Germinal center (tissue), 1 donor: ENCODE measurements at regions not wholly inside any gene's neighbourhood (a gene's known extent, or its start where the extent isn't known, plus 50 kb on each side); places are given as distances from the start of the nearest gene placed in this dataset.
"Not testable (repeated sequence)": the region's sequence is repeated elsewhere in the genome, so short reads cannot be mapped to it uniquely, and the experiment has no call there.

Experiments
- DNase-seq: peaks from one replicate; pipeline ENCODE4 v3.0.0; 2012; ENCODE audit warnings: mixed read lengths, low spot score

DNA sequence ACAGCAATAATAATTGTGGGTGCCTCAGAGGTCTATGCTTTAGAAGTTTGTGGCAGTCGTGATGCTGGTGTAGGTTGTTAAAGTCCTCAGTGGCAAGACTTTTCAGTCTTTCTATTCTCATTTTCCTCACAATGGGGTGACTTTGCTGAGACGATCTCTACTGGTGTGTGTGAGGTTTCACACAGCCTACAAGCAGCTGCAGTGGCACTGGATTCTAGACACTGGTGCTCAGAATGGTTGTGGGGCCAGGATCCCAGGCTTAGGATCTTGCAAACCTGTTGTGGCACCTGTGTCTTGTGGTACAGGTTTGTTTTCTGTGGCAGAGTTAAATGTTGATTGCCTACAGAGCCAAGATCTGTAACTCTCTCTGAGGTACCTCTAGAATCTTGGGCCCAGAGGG lies 581.2 kb downstream of the PTPRC start:
- DNase-seq: no peak

- peak; percentile 48 for DNase-seq
These were observed 582.7 kb downstream of the PTPRC start for GRCh38 chr1:199221371-199222150.

GRCh38 chr1:199223936-199224335 lies 585.1 kb downstream of the PTPRC start:
- no peak for DNase-seq

GRCh38 chr1:199226163-199226562 lies 587.3 kb downstream of the PTPRC start:
- no peak for DNase-seq

DNA sequence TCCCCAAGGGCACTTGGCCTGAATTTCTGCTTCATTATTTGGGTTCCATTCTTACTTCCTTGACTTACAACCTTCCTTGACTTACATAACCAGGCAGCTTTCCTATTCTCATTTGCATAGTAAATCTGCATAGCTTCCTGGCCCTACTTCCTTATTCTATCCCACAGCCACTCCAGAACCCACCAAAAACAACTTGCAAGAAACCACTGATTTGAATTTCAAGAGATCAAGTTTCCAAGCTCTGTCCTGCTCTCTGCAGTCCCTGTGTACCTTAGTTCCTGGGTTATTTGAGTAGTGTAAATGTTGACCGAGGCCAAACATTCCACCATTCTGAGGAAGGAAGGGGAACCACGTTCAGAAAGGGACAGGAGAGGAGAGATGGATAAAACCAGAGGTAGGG lies 603.3 kb downstream of the PTPRC start:
- DNase-seq: no peak

DNA sequence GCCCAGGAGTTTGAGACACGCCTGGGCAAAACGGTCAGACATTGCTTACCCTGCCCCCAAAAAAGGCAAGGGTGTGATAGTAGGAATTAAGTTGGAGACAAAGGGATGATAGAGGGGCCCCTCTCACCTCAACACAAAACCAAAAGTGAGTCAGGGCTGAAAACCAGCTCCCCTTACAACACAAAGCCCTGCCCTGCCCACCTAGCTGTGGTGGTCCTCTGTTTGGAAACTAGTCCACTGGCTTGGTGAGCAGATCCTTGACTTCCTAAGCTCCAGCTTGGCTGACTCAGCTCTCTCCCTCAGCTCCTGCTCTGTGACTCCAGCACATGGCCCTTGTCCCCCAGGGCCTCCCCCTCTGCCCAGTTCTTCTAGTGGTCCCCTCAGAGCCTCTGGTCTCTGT lies 603.8 kb downstream of the PTPRC start:
- DNase-seq: no peak

GRCh38 chr1:199243423-199244061 lies 604.7 kb downstream of the PTPRC start:
- DNase-seq: peak; percentile 73

GRCh38 chr1:199245946-199246345 lies 607.1 kb downstream of the PTPRC start:
- no peak for DNase-seq

- DNase-seq: no peak
These were observed 607.9 kb downstream of the PTPRC start for GRCh38 chr1:199246716-199247115.

GRCh38 chr1:199247891-199248290 lies 609.1 kb downstream of the PTPRC start:
- no peak for DNase-seq

DNA sequence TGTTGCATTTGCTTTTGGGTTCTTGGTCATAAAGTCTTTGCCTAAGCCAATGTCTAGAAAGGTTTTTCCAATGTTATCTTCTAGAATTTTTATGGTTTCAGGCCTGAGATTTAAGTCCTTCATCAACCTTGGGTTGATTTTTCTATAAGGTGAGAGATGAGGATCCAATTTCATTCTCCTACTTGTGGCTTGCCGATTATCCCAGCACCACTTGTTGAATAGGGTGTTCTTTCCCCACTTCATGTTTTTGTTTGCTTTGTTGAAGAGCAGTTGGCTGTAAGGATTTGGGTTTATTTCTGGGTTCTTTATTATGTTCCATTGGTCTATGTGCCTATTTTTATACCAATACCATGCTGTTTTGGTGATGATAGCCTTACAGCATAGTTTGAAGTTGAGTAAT lies 615.2 kb downstream of the PTPRC start:
- DNase-seq: not testable (repeated sequence)

GRCh38 chr1:199261328-199261727 lies 622.5 kb downstream of the PTPRC start:
- no peak for DNase-seq

DNA sequence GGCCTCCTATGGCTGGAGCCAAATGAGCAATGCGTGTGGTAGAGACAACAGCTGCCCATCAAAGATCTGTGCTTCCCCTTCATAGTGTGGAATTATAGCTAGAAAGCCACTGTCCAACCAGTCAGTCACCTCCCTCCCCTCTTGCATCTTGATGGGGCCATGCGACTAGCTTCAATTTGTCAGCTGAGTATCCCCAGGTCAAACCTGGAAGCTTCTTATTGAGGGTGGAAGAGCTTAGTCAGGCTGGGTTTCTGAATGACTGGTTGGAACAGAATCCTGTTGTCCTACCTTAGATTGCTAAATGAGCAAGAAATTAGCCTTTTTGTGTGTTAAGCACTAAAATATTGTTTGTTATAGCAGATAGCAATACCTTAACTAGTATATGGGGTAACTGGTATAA lies 625.4 kb downstream of the PTPRC start:
- DNase-seq: no peak

- DNase-seq: no peak
These were observed 626.1 kb downstream of the PTPRC start for GRCh38 chr1:199264911-199265310.

DNA sequence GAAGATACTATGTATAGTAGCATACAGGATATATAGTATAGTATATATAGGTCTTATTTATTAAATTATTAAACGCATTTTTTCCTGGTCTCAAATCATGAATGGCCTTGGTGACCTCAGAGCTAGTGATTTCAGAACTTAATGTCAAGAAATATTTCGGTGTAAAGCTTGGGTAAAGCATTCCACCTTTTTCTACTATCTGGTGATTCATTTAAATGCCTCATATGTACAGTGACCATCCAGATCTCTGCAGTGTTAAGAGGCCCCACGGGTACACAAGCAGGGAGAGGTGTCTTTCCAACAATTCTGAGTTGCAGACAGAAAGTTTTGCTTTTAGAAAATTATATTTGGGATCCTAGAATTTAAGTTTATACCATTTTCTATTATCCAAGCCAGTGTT lies 626.5 kb downstream of the PTPRC start:
- no peak for DNase-seq

GRCh38 chr1:199269241-199269640 lies 630.4 kb downstream of the PTPRC start:
- no peak for DNase-seq

- DNase-seq: no peak
These were observed 633.3 kb downstream of the PTPRC start for GRCh38 chr1:199272139-199272544.

DNA sequence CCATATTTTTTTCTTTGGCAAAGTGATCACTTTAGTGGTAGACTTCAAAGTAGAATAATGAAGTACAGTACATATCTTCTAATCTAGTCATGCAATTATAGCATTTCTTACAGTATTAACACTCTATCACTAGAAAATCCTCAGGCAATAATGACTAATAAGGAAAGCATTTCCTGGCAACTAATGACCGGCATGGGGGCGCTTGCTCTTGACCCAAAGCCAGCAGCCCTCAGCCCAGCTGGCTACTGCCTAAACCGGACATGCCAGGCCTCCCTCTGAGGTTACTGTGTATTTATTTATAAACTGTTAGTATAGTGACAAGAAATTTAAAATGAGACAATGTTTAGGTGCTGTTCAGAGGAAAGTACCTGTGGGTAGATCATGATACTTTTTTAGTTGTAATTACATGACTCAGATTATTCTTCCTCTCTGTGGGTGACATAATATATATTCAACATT lies 633.8 kb downstream of the PTPRC start:
- DNase-seq: no peak

GRCh38 chr1:199273837-199274379 lies 635.1 kb downstream of the PTPRC start:
- no peak for DNase-seq

DNA sequence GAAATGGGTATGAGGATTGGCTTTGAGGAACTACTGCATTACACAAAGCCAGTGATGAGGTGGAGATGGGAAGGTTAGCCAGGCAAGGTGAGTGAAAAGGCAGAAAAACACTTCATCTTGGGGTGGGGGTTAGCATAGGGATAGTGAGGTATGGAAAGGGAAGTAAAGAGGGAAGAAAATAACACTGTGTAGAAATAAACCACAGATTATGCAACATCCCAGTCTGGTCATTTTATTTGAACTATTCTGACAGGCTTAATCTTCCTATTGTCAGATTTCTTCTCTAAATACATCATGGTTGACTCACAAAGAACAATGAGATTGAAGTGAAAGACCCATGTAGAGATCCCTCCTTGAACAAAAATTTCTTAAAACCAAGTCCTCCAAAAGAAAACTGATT lies 640.2 kb downstream of the PTPRC start:
- no peak for DNase-seq

GRCh38 chr1:199279872-199280645 lies 641.2 kb downstream of the PTPRC start:
- DNase-seq: no peak

GRCh38 chr1:199282751-199283305 lies 644.0 kb downstream of the PTPRC start:
- DNase-seq: no peak
